HG03565 (cell line): ENCODE measurements at regions not wholly inside any gene's neighbourhood (a gene's known extent, or its start where the extent isn't known, plus 50 kb on each side); places are given as distances from the start of the nearest gene placed in this dataset.
A peak's percentile ranks its signal among the peaks of the same experiment; 100 is the strongest.
"Not testable (repeated sequence)": the region's sequence is repeated elsewhere in the genome, so short reads cannot be mapped to it uniquely, and the experiment has no call there.

Source experiments
- ATAC-seq: cut with Tn5 transposase; IDR thresholded peaks from one replicate; pipeline ENCODE4 v1.9.1; 2021; ENCODE audit warnings: mild to moderate bottlenecking, moderate library complexity; ENCODE audit not compliant: unreplicated experiment

DNA sequence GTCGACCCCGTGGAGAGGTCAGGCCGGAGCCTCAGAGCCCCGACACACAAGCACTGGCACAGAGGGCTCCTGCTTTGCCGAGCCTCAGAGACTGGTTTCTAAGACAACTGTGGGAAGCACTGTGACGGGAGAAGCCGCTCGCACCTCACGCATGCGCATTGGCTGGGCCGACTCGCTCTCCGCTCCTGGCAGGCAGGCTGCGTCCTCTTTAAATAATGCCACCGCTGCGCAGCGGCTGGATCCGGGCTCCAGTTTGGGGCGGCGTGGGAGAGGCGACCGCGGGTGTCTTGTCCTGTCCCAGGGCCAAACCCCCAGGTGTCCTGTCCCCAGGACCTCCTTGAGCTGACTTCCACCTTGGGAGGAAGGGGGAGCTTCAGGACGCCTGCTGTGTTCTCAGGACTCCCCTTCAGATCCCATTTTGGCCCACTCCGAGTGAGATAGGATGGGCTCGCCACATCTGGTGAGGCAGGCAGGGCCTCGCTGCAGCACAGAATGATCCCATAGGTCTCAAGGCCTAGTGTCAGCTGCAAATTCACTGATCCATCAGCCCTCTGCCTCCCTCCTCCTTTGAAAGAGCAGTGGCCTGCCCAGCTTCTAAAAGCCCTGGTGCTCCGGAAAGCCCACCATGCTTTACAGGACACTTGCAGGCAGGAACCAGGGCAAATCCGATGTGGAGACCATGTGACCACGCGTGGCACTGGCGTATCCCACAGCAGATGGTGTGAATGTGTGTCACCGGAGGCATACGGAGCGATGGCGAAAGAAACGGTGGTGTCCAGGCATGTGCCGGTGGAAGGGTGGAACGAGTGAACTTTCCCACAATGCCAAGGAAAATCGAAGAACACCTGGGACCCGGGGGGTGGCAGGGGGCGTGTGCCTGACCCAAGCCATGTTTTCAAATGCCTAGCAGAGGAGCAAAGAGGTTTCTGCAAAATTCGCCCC, 169.3 kb upstream of the ZNF337 start:
- peak; percentile 36 for ATAC-seq

GRCh38 chr20:25864963-25865714, 168.5 kb upstream of the ZNF337 start:
- ATAC-seq: not testable (repeated sequence)

DNA sequence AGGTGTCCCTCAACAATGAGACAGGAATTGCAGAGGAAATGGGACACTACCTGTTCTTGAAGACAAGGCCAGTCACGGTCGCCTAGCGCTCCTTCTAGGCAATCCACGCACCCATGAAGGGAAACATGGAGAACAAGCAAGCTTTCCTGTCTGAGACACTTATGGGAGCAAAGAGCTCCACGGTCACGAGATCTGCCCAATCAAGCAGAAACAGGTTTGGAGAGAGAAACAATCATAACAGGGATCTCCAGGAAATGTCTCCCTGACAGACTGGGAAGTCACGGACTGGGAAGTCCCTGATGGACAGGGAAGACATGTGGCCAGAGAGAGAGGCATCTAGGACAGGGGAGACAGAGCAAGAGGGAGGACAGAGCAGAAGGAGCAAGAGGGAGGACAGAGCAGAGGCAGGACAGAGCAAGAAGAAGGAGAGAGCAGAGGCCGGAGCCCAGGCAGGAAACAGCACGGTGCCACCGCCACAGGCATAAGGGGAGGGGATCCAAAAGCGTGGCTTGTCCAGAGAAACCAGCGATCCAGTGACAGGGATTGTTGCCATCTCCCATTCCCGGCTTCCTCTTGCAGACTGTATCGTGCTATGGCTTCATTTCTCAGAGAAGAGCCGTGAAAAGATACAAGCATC, 167.8 kb upstream of the ZNF337 start:
- no peak for ATAC-seq

DNA sequence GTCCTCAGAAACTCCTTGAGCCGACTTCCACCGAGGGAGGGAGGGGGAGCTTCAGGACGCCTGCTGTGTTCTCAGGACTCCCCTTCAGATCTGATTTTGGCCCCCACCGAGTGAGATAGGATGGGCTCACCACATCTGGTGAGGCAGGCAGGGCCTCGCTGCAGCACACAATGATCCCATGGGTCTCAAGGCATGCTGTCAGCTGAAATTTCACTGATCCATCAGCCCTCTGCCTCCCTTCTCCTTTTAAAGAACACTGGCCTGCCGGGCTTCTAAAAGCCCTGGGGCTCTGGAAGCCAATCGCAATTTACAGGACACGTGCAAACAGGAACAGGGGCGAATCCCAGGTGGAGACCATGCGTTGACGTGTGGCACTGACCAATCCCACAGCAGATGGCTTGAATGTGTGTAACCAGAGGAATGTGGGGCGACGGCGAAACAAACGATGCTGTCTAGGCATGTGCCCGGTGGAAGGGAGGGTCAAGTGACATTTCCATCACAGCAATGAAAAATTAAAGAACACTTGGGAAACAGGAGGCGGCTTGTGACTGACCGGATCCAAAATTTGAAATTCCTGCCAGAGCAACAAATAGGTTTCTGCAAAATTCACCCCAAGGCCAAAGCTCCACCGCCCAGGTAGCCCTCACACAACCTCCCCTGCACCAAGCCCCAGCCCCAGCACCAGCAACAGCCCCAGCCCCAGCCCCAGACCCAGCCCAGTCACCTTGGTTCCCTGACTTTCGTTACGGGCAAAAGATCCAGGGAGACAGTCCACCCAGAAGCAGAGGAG, 167.1 kb upstream of the ZNF337 start:
- no peak for ATAC-seq

- ATAC-seq: not testable (repeated sequence)
These were observed 166.4 kb upstream of the ZNF337 start for GRCh38 chr20:25862967-25863530.

DNA sequence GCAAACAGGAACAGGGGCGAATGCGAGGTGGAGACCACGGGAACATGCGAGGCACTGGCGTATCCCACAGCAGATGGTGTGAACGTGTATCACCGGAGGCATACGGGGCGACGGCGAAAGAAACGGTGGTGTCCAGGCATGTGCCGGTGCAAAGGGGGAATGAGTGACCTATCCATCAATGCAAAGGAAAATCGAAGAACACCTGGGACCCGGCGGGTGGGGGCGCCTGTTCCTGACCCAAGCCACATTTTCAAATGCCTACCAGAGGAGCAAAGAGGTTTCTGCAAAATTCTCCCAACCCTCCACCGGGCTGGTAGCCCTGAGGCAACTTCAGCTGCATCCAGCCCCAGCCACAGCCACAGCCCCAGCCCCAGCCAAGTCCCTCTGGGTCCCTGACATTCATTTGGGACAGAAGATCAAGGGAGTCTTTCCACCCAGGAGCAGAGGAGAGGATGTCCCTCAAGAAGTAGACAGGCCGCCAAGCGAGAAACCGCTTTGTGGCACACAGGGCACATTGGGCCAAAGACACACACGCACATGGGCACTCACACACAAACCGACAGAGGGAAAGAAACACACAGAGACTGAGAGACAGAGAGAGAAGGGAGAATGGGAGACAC, 164.0 kb upstream of the ZNF337 start:
- ATAC-seq: no peak

DNA sequence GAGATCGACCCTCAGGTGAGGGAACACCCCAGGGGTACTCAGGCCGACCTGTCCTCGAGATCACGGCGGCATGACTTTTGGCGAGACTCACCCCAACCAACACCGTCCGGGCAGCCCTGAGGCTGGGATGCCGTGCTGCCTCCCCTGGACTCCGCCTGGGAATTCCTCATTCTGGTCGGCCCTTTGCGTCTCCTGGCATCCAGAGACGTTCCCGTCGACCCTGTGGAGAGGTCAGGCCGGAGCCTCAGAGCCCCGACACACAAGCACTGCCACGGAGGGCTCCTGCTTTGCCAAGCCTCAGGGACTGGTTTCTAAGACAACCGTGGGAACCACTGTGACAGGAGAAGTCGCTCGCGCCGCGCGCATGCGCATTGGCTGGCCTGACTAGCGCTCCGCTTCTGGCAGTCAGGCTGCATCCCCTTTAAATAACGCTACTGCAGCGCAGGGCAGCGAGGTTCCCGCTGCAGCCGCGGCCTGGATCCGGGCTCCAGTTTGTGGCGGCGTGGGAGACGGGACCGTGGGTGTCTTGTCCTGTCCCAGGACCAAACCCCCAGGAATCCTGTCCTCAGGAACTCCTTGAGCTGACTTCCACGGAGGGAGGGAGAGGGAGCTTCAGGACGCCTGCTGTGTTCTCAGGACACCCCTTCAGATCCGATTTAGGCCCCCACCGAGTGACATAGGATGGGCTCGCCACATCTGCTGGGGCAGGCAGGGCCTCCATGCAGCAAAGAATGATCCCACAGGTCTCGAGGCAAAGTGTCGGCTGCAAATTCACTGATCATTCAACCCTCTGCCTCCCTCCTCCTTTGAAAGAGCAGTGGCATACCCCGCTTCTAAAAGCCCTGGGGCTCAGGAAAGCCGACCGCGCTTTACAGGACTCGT, 163.2 kb upstream of the ZNF337 start:
- ATAC-seq: no peak

DNA sequence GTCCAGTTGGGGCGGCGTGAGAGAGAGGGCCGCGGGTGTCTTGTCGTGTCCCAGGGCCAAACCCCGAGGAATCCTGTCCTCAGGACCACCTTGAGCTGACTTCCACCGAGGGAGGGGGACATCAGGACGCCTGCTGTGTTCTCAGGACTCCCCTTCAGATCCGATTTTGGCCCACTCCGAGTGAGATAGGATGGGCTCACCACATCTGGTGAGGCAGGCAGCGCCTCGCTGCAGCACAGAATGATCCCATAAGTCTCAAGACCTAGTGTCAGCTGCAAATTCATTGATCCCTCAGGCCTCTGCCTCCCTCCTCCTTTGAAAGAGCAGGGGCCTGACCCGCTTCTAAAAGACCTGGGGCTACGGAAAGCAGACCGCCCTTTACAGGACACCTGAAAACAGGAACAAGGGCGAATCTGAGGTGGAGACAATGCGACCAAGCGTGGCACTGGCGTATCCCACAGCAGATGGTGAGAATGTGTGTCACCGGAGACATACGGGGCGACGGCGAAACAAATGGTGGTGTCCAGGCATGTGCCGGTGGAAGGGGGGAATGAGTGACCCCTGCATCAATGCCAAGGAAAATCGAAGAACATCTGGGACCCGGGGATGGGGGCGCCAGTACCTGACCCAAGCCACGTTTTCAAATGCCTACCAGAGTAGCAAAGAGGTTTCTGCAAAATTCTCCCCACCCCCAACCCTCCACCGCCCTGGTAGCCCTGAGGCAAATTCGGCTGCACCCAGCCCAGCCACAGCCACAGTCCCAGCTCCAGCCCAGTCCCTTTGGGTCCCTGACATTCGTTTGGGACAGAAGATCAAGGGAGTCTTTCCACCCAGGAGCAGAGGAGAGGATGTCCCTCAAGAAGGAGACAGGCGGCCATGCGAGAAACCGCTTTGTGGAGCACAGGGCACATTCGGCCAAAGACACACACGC, 162.1 kb upstream of the ZNF337 start:
- no peak for ATAC-seq

DNA sequence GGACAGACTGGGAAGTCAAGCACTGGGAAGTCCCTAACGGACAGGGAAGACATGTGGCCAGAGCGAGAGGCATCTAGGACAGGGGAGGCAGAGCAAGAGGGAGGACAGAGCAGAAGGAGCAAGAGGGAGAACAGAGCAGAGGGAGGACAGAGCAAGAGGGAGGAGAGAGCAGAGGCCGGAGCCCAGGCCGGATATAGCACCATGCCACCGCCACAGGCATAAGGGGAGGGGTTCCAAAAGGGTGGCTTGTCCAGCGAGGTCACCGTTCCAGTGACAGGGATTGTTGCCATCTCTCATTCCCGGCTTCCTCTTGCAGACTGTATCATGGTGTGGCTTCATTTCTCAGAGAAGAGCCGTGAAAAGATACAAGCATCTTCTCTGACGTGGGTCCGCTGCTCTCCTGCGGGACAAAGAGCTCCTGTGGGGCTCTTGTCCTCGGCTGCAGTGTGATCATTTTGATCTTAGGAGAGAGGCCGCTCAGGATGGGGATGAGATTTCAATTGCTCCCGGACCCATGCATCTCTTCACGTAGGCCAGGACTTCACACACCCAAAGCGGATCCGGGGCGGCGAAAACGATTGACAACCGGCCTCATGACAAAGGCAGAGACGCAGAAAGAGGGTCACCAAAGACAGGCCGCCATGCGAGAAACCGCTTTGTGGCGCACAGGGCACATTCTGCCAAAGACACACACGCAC, 160.6 kb upstream of the ZNF337 start:
- not testable (repeated sequence) for ATAC-seq

GRCh38 chr20:25856256-25856884, 159.7 kb upstream of the ZNF337 start:
- ATAC-seq: no peak

DNA sequence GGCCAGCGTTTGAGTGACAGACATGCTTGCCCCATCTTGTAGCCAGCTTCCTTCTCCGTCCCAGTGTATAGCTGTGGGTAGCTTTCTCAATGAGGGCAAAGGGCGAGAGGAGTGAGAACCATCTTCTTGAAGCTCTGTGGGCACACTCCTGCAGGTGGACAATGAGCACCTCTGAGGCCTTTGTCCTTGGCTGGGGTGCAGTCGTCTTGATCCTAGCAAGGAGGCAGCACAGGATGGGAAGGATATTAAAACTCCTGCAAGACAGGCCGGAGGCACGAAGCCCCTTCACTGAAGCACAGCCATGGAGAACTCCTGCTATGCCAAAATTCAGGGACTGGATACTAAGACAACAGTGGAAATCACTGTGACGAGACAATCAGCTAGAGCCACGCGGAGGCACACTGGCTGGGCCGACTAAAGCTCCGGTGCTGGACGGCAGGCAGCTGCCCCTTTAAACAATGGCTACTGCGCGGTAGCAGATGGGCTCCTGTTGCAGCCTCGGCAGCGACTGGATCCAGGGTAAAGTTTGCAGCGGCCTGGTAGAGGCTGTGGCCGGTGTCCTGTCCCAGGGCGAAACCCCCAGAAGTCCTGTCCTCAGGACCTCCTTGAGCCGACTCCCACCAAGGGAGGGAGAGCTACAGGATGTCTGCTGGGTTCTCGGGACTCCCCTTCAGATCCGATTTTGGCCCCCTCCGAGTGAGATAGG, 159.0 kb upstream of the ZNF337 start:
- not testable (repeated sequence) for ATAC-seq

- not testable (repeated sequence) for ATAC-seq
These were observed 158.0 kb upstream of the ZNF337 start for GRCh38 chr20:25854666-25855065.

GRCh38 chr20:25853718-25854388, 157.2 kb upstream of the ZNF337 start:
- ATAC-seq: peak; percentile 70

- ATAC-seq: not testable (repeated sequence)
These were observed 156.5 kb upstream of the ZNF337 start for GRCh38 chr20:25852968-25853717.

DNA sequence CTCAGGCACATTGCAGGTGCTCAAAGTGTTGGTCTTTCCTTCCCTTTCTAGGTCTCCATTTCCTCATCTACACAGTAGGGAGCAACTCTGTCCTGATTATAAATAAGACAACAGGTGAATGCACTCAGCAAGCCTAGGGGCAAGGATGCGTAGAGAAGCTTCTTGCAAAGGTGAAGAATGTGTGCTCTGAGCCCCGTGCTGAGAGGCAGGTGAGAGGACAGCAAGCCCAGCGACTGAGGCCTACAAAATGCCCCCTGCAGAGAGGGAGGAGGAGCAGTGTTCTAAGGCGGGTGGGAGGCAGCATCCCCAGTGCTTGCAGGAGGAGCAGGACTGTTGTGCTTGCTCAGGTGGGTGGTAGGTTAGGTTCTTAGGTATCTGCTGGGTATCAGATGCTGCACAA, 153.5 kb upstream of the ZNF337 start:
- ATAC-seq: not testable (repeated sequence)
